HG02884 (cell line): ENCODE measurements at regions not wholly inside any gene's neighbourhood (a gene's known extent, or its start where the extent isn't known, plus 50 kb on each side); places are given as distances from the start of the nearest gene placed in this dataset.

ENCODE experiments used
- ATAC-seq: cut with Tn5 transposase; IDR thresholded peaks from one replicate; pipeline ENCODE4 v1.9.1; 2021; ENCODE audit warnings: mild to moderate bottlenecking, moderate library complexity; ENCODE audit not compliant: unreplicated experiment

- no peak for ATAC-seq
Observed at GRCh38 chr14:97413966-97414717, 617.0 kb downstream of the VRK1 start.

GRCh38 chr14:97414718-97415098 lies 617.5 kb downstream of the VRK1 start:
- no peak for ATAC-seq

- ATAC-seq, result no peak
Observed at GRCh38 chr14:97415907-97416306, 618.7 kb downstream of the VRK1 start.

- no peak for ATAC-seq
Observed at GRCh38 chr14:97416550-97416949, 619.4 kb downstream of the VRK1 start.

- no peak for ATAC-seq
Observed at GRCh38 chr14:97417331-97417730, 620.1 kb downstream of the VRK1 start.

- no peak for ATAC-seq
Observed at GRCh38 chr14:97420211-97420610, 623.0 kb downstream of the VRK1 start.

GRCh38 chr14:97426776-97427175 lies 629.6 kb downstream of the VRK1 start:
- ATAC-seq, result no peak

- ATAC-seq, result no peak
Observed at GRCh38 chr14:97428808-97429440, 631.7 kb downstream of the VRK1 start.

GRCh38 chr14:97432586-97432985 lies 635.4 kb downstream of the VRK1 start:
- ATAC-seq, result no peak

GRCh38 chr14:97441740-97442362 lies 644.7 kb downstream of the VRK1 start:
- ATAC-seq, result no peak

- no peak for ATAC-seq
Observed at GRCh38 chr14:97442363-97442762, 645.2 kb downstream of the VRK1 start.

- ATAC-seq, result no peak
Observed at GRCh38 chr14:97443412-97443811, 646.2 kb downstream of the VRK1 start.

- no peak for ATAC-seq
Observed at GRCh38 chr14:97444248-97444647, 647.1 kb downstream of the VRK1 start.

- no peak for ATAC-seq
Observed at GRCh38 chr14:97445367-97445766, 648.2 kb downstream of the VRK1 start.

- ATAC-seq, result no peak
Observed at GRCh38 chr14:97446087-97446486, 648.9 kb downstream of the VRK1 start.

GRCh38 chr14:97452314-97452713 lies 655.1 kb downstream of the VRK1 start:
- no peak for ATAC-seq

GRCh38 chr14:97453991-97454390 lies 656.8 kb downstream of the VRK1 start:
- no peak for ATAC-seq

GRCh38 chr14:97456462-97456861 lies 659.3 kb downstream of the VRK1 start:
- no peak for ATAC-seq

- ATAC-seq, result no peak
Observed at GRCh38 chr14:97456958-97457357, 659.8 kb downstream of the VRK1 start.

- ATAC-seq, result no peak
Observed at GRCh38 chr14:97457575-97458085, 660.4 kb downstream of the VRK1 start.

GRCh38 chr14:97458255-97458654 lies 661.1 kb downstream of the VRK1 start:
- ATAC-seq, result no peak
